Raji (cell line): ENCODE measurements at regions not wholly inside any gene's neighbourhood (a gene's known extent, or its start where the extent isn't known, plus 50 kb on each side); places are given as distances from the start of the nearest gene placed in this dataset.

Experiments used
- POLR2A ChIP-seq: IDR thresholded peaks from 2 replicates; pipeline ENCODE4 v1.6.1; 2011; ENCODE audit warnings: low read depth, low read length, control low read depth; ENCODE audit not compliant: insufficient read depth

GRCh38 chr13:103514188-103514587 lies 448.0 kb upstream of the SLC10A2 start:
- no peak for TF ChIP-seq POLR2A

DNA sequence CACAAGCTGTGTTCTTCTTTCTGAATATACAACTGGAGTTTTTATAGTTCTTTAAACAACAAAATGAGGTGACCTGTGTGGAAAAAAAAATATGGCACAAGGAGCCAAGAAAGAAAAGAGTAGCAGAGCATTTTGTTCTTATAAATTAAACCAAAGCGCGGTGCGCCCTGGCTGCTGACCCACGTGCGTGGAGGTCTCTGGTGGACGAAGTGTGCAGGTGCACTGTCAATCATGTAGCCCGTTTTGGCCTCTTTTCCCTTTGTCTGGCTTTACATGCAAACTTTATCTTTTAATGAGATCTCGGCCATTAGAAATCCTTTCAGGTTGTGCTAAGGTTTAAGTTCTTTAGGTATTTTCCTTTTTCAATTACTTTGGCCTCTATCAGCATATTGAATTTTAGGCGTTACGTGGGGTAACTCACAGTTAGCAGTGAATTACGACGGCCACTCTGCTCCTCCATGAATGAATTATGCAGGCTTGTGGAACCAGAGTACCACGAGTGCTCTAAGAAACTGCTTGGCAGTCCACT lies 443.9 kb upstream of the SLC10A2 start:
- TF ChIP-seq POLR2A: no peak

GRCh38 chr13:103497404-103497803 lies 431.2 kb upstream of the SLC10A2 start:
- no peak for TF ChIP-seq POLR2A

- TF ChIP-seq POLR2A: no peak
Observed at GRCh38 chr13:103487841-103488240, 421.6 kb upstream of the SLC10A2 start.

DNA sequence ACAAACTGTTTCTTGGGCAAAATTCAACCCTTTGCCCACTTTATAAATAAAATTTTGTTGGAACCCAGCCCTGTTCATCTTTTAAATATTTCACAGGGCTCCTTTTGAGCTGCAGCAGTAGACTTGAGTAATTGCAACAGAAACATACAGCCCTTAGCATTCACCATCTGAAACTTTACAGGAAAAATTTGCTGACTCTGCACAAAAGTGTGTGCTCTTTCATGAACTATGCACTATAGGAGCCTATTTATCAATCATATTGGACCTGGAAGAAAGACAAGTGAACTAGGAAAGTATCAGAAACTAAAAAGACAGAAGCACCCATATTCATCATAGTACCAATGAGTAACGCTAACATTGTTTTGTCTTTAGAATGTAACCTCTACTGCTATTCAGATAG lies 406.9 kb upstream of the SLC10A2 start:
- no peak for TF ChIP-seq POLR2A

DNA sequence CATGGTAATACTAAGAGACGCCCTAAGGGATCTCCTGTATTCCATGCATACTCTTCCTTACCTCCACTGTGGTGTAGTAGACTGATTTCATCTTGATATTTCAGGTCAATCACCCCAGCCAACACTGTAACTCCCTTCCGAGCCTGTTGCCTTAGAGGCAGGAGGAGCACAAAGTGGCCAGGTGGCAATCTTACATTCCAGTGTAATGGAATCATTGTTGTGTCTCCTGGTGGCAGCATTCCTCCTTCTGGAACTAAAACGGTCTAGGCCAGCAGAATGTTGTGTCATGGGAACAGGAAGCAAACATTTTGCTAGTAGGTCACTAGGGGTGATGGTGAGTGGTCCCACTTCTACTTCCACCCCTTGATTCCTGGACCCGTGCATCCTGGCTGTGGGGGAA lies 405.7 kb upstream of the SLC10A2 start:
- TF ChIP-seq POLR2A: no peak

DNA sequence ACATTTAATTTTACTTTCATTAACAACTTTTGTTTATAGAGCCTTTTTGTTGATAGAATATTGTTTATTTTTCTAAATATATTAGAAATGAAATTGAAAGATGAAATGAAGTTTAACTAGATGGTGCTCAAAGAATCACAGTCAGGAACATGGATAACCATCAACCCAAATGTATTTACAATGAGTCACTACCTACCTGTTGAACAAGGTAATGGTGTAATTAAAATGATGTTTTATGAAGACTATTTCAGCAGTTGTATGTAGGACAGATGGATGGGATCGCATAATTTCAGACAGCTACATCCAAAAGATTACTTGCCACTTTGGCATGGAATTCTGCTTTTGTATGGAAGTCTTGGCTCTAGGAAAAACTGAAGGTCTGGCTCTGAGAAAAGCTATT lies 403.6 kb upstream of the SLC10A2 start:
- TF ChIP-seq POLR2A: no peak

GRCh38 chr13:103466761-103467160 lies 400.5 kb upstream of the SLC10A2 start:
- TF ChIP-seq POLR2A: no peak

- TF ChIP-seq POLR2A: no peak
Observed at GRCh38 chr13:103451656-103452055, 385.4 kb upstream of the SLC10A2 start.

DNA sequence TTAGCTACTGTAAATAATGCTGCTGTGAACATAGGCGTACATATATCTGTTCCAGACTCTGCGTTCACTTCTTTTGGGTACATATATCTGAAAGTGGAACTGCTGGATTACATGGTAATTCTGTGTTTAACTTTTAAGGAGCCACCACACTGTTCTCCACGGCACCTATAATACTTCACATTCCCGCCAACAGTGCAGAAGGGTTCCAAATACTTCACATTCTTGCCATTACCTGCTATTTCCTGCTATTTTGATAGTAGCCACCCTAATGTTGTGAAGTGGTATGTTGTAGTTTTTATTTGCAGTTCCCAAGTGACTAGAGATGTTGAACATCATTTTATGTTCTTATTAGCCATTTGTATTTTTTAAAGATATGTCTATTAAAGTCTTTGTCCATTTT lies 377.4 kb upstream of the SLC10A2 start:
- TF ChIP-seq POLR2A: no peak

- TF ChIP-seq POLR2A: no peak
Observed at GRCh38 chr13:103437651-103438050, 371.4 kb upstream of the SLC10A2 start.

- TF ChIP-seq POLR2A: no peak
Observed at GRCh38 chr13:103436057-103436654, 369.9 kb upstream of the SLC10A2 start.

GRCh38 chr13:103431856-103432255 lies 365.6 kb upstream of the SLC10A2 start:
- no peak for TF ChIP-seq POLR2A

DNA sequence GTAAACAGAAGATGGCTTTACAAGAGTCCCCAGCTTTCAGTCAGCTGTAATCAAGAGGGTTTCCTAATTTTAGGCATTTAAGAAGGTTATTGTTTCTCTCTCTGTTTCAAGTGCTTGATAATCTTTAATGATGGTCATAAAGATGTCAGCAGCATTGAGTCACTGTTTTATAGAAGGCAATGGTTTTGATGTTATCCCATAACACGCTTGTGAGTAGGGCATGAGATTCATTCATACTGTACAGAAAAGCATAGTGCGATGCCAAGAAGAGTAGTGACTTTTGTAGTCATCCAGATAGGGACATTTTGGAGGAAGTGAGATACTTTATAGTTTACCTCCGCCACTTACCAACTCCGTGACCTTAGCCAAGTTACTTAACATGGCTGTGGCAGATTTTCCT lies 364.2 kb upstream of the SLC10A2 start:
- no peak for TF ChIP-seq POLR2A

- no peak for TF ChIP-seq POLR2A
Observed at GRCh38 chr13:103410002-103410401, 343.8 kb upstream of the SLC10A2 start.

DNA sequence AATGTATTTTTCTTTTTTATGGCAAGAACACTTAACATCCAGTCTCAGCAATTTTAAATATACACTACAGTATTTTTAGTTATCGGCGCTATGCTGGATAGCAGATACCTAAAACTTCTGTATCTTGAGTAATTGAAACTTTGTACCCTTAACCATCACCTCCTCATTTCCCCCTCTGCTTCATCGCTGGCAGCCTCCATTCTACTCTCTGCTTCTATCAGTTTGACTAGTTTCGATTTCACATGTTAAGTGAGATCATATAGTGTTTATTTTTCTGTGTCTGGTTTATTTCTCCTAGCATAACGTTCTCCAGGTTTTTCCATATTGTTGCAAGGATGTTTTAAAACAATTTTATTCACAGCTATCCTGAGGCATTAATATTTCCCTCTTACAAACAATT lies 340.8 kb upstream of the SLC10A2 start:
- no peak for TF ChIP-seq POLR2A

DNA sequence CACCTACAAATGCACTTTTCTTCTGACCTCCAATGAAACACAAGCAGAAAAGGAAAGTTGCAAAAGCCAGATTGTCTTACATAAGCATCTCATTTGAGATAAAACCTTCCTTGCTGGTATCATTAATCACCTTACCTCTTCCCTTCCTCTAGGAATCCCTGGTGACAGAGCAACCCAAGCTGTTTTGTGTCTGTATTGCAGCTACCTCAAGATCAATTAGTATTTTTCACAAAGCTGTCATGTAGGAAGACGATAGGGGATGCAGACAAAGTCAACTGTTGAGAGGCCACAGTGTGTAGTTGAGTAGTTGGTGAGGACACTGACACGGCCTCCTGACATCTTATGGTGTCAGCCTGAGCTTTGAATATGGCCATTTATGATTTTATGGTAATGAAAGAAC lies 339.1 kb upstream of the SLC10A2 start:
- TF ChIP-seq POLR2A: no peak
